ENCODE measurements at regions not wholly inside any gene's neighbourhood (a gene's known extent, or its start where the extent isn't known, plus 50 kb on each side); places are given as distances from the start of the nearest gene placed in this dataset.

DNA sequence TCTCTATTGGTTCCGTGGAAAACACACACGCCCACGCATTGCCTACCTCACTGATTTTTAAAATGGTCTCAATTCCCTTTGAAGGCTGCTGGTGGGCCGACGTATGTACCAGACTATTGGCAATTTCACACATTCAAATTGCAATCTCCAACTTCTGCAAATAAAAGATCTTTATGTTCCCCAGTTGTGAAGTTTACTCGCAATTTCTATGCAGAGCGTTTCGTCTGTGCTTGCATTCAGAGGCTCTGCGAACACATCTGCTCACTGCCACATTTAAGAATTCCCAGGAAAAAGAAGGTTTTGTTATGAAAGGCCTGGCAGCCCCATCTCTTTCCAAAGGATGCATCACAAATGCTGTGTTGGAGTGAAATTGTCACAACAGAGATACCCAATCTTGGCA is 288.0 kb upstream of the KAZN start:
- no TSS peak for BruUV-seq (replicated peaks)

DNA sequence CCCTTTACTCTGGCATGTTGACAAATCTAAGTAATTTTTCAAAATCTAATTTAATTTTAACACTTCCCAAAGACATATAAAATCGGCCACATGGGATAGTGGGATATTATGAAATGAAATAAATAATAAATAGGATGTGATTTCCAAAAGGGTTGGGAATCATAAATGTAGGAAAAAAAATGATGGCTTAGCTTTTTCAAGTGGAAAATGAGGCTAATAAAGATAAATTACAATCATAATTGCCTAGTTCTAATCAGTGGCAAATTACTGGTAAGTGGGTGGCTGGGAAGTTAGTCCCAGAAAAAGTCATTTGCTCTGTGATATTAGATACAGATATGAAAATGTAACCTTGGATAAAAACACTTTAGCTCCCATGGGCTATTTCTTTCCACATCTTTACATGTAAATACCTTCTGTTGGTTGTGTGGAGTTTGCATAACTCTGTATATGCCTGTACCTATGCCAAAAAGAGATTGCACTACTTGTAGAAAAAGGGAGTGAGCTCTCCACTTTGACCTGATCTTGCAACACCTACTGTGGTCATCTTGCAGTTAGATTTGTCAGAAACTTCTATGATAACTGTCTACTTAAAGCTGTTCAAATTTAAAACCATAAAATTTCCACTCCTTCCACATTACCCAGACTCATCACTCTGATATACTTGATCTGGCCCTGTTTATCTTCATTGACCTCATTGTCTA is 284.6 kb upstream of the KAZN start:
- Histone ChIP-seq H3K4me2 (ENCODE audit: insufficient read depth, low read length) (no peak overlapping the region), H3K27ac (ENCODE audit: insufficient read depth, low read depth, low read length) (no peak overlapping the region), H3K9ac (replicated peaks; ENCODE audit: extremely low read depth, insufficient read depth, low read length) (no peak overlapping the region), H3K4me3 (replicated peaks in 1 of 3; ENCODE audit: insufficient read depth in 1 of 3, low read depth in 1 of 3, low read length in 3 of 3) (no peak overlapping the region), H3K79me2 (ENCODE audit: control insufficient read depth, insufficient read depth, low read length) (no peaks in the 10 kb centered on the region), H3K27me3 (ENCODE audit: control insufficient read depth in 2 of 2, insufficient read depth in 2 of 2, low read length in 2 of 2) (no peaks in the 10 kb centered on the region), H4K20me1 (replicated peaks; ENCODE audit: control insufficient read depth, extremely low read depth, insufficient read depth, low read length) (no peaks in the 10 kb centered on the region), H3K4me1 (ENCODE audit: control insufficient read depth, extremely low read depth, insufficient read depth, low read length) (no peaks in the 10 kb centered on the region), H3K9me1 (replicated peaks; ENCODE audit: control insufficient read depth, extremely low read depth, insufficient read depth, low read length) (no peaks in the 10 kb centered on the region), H3K36me3 (ENCODE audit: control insufficient read depth in 2 of 2, extremely low read depth in 1 of 2, insufficient read depth in 2 of 2, low read length in 2 of 2) (no peaks in the 10 kb centered on the region), H2AFZ (ENCODE audit: low read depth, low read length) (no peak overlapping the region), H3K9me3 (replicated peaks; ENCODE audit: control insufficient read depth, insufficient read depth, low read length) (no peaks in the 10 kb centered on the region)
- intact Hi-C loops (cut with micrococcal nuclease), result no loop called here
- ChIA-PET CTCF (no interaction called here), POLR2A (no interaction called here)
- no TSS peak for BruUV-seq (replicated peaks)
- dilution Hi-C loops (cut with MboI; ENCODE audit: extremely low pct_ligation_motif_present, low sequenced_read_pairs), result no loop called here
- no peak for TF ChIP-seq GATA2 (IDR thresholded peaks at IDR 0.05; ENCODE audit: insufficient read depth, insufficient read length, low read depth, low read length)
- TF ChIP-seq POLR2AphosphoS5 (IDR thresholded peaks at IDR 0.05; ENCODE audit: insufficient read depth, low read depth, low read length), result no peak
- TF ChIP-seq, protein P1, sequence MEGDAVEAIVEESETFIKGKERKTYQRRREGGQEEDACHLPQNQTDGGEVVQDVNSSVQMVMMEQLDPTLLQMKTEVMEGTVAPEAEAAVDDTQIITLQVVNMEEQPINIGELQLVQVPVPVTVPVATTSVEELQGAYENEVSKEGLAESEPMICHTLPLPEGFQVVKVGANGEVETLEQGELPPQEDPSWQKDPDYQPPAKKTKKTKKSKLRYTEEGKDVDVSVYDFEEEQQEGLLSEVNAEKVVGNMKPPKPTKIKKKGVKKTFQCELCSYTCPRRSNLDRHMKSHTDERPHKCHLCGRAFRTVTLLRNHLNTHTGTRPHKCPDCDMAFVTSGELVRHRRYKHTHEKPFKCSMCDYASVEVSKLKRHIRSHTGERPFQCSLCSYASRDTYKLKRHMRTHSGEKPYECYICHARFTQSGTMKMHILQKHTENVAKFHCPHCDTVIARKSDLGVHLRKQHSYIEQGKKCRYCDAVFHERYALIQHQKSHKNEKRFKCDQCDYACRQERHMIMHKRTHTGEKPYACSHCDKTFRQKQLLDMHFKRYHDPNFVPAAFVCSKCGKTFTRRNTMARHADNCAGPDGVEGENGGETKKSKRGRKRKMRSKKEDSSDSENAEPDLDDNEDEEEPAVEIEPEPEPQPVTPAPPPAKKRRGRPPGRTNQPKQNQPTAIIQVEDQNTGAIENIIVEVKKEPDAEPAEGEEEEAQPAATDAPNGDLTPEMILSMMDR (IDR thresholded peaks at IDR 0.05; ENCODE audit: extremely low read depth in 1 of 2, insufficient read depth in 1 of 2, low read depth in 1 of 2, low read length in 2 of 2), result no peak
- TF ChIP-seq, protein P2, sequence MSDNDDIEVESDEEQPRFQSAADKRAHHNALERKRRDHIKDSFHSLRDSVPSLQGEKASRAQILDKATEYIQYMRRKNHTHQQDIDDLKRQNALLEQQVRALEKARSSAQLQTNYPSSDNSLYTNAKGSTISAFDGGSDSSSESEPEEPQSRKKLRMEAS (IDR thresholded peaks at IDR 0.05; ENCODE audit: insufficient read depth, insufficient read length), result no peak
- TF ChIP-seq EZH2 (IDR thresholded peaks at IDR 0.05; ENCODE audit: borderline replicate concordance, low read depth, low read length, severe bottlenecking), result no peak
- no peak for TF ChIP-seq POLR2A (IDR thresholded peaks at IDR 0.05; ENCODE audit: low read depth, low read length)
- FAIRE-seq (no peak), DNase-seq (ENCODE audit: low read depth, low spot score) (no peak)

More for the DNA sequence above, 288.0 kb upstream of the KAZN start:
- Histone ChIP-seq H4K20me1 (replicated peaks; ENCODE audit: control insufficient read depth, extremely low read depth, insufficient read depth, low read length) (no peaks in the 10 kb centered on the region), H3K9me1 (replicated peaks; ENCODE audit: control insufficient read depth, extremely low read depth, insufficient read depth, low read length) (no peaks in the 10 kb centered on the region), H3K79me2 (ENCODE audit: control insufficient read depth, insufficient read depth, low read length) (no peaks in the 10 kb centered on the region), H3K4me1 (ENCODE audit: control insufficient read depth, extremely low read depth, insufficient read depth, low read length) (no peaks in the 10 kb centered on the region), H2AFZ (ENCODE audit: low read depth, low read length) (no peak overlapping the region), H3K36me3 (ENCODE audit: control insufficient read depth in 2 of 2, extremely low read depth in 1 of 2, insufficient read depth in 2 of 2, low read length in 2 of 2) (no peaks in the 10 kb centered on the region), H3K27ac (ENCODE audit: insufficient read depth, low read depth, low read length) (no peak overlapping the region), H3K4me2 (ENCODE audit: insufficient read depth, low read length) (no peak overlapping the region), H3K27me3 (ENCODE audit: control insufficient read depth in 2 of 2, insufficient read depth in 2 of 2, low read length in 2 of 2) (no peaks in the 10 kb centered on the region), H3K9ac (replicated peaks; ENCODE audit: extremely low read depth, insufficient read depth, low read length) (no peak overlapping the region), H3K4me3 (replicated peaks in 1 of 3; ENCODE audit: insufficient read depth in 1 of 3, low read depth in 1 of 3, low read length in 3 of 3) (no peak overlapping the region), H3K9me3 (replicated peaks; ENCODE audit: control insufficient read depth, insufficient read depth, low read length) (peaks cover 3% of the 10 kb centered on the region)
- ChIA-PET CTCF (no interaction called here), POLR2A (no interaction called here)
- intact Hi-C loops (cut with micrococcal nuclease), result no loop called here
- FAIRE-seq (no peak), DNase-seq (ENCODE audit: low read depth, low spot score) (no peak)
- dilution Hi-C loops (cut with MboI; ENCODE audit: extremely low pct_ligation_motif_present, low sequenced_read_pairs), result no loop called here
- TF ChIP-seq FOS (IDR thresholded peaks at IDR 0.05; ENCODE audit: borderline replicate concordance, insufficient read depth, low read length), result no peak
- no peak for TF ChIP-seq JUN (IDR thresholded peaks at IDR 0.05; ENCODE audit: borderline replicate concordance, insufficient read depth, insufficient read length, low read depth)
- TF ChIP-seq GATA2 (IDR thresholded peaks at IDR 0.05; ENCODE audit: insufficient read depth, insufficient read length, low read depth, low read length), result no peak
- TF ChIP-seq, protein P1 (IDR thresholded peaks at IDR 0.05; ENCODE audit: extremely low read depth in 1 of 2, insufficient read depth in 1 of 2, low read depth in 1 of 2, low read length in 2 of 2), result no peak
- TF ChIP-seq EZH2 (IDR thresholded peaks at IDR 0.05; ENCODE audit: borderline replicate concordance, low read depth, low read length, severe bottlenecking), result no peak
- TF ChIP-seq POLR2A (IDR thresholded peaks at IDR 0.05; ENCODE audit: low read depth, low read length), result no peak
- no peak for TF ChIP-seq MYC (IDR thresholded peaks at IDR 0.05; ENCODE audit: low read depth, low read length)
